HepG2 (cell line): ENCODE measurements at regions not wholly inside any gene's neighbourhood (a gene's known extent, or its start where the extent isn't known, plus 50 kb on each side); places are given as distances from the start of the nearest gene placed in this dataset.

ENCODE experiments used
- ATAC-seq: fragments of 200-7000 bp; cut with Tn5 transposase; 3 replicates; pipeline ENCODE4 v1.9.1; 2020; ENCODE audit warnings: mild to moderate bottlenecking, moderate library complexity
- BruUV-seq: library from RNA; stranded (reverse); fragments of 400-500 nt; replicated peaks from 2 replicates; lab custom pipeline; 2021; lab: Mats Ljungman, UMichigan
- CTCF ChIA-PET: fragments of 300-600 bp; formaldehyde crosslinking; extraction: SDS; loops from one replicate; lab custom pipeline; 2021; ENCODE audit warnings: low total read pairs, inconsistent platforms, low intra/inter-chr PET ratio; lab: Yijun Ruan, JAX
- POLR2A ChIA-PET: fragments of 350-600 bp; sonication (Branson Sonifier 250); formaldehyde crosslinking; loops from one replicate; lab custom pipeline; 2020; ENCODE audit warnings: antibody characterized with exemption, inconsistent platforms; lab: Yijun Ruan, JAX
- DNase-seq: peaks from one replicate; pipeline ENCODE4 v3.0.0-alpha.2; 2015; ENCODE audit warnings: low spot score
- FAIRE-seq: peaks from 3 replicates; lab custom pipeline; 2011; peaks lifted over from hg19 to GRCh38; lab: Jason Lieb, UNC
- H2AFZ ChIP-seq: one replicate; pipeline ENCODE4 v1.6.1; 2011; ENCODE audit warnings: low read length, inconsistent platforms
- H3K27ac ChIP-seq: fragments of 300-600 bp; 3 replicates; pipeline ENCODE4 v1.8.0; 2011; ENCODE audit warnings: mixed run types, mild to moderate bottlenecking, mixed read lengths, low read length, inconsistent platforms; ENCODE audit not compliant: insufficient read depth; ENCODE audit errors: extremely low read length
- H3K27me3 ChIP-seq, 2 experiments: fragments of 200-600 bp in 1 of 2; 2 replicates in 1 of 2; 3 replicates in 1 of 2; pipeline versions ENCODE4 v1.6.0 to v1.8.0; 2011; ENCODE audit warnings: low read length in 2 of 2, mild to moderate bottlenecking in 2 of 2, moderate library complexity in 2 of 2, inconsistent platforms in 1 of 2; ENCODE audit not compliant: insufficient read depth in 2 of 2, control insufficient read depth in 1 of 2
- H3K36me3 ChIP-seq, 2 experiments: fragments of 200-600 bp in 1 of 2; replicated peaks in 1 of 2; 2 replicates in 1 of 2; 3 replicates in 1 of 2; pipeline versions ENCODE4 v1.5.1 to v1.8.0; 2011; ENCODE audit warnings: low read length in 2 of 2, inconsistent platforms in 1 of 2; ENCODE audit not compliant: insufficient read depth in 2 of 2, control insufficient read depth in 1 of 2
- H3K4me1 ChIP-seq: 2 replicates; pipeline ENCODE4 v1.5.1; 2012; ENCODE audit warnings: low read length, inconsistent platforms; ENCODE audit not compliant: insufficient read depth
- H3K4me2 ChIP-seq: 2 replicates; pipeline ENCODE4 v1.6.0; 2011; ENCODE audit warnings: low read depth, low read length, inconsistent platforms
- H3K4me3 ChIP-seq, 3 experiments: fragments of 200-600 bp in 1 of 3; sonication (generic), shearing (Covaris generic) in 1 of 3; replicated peaks in 1 of 3; 2 replicates each; pipeline ENCODE4 v1.5.1; 2011 to 2016; ENCODE audit warnings: low read length in 3 of 3, inconsistent platforms in 2 of 3, low read depth in 2 of 3, mild to moderate bottlenecking in 2 of 3, control low read depth in 1 of 3, mixed read lengths in 1 of 3; ENCODE audit not compliant: insufficient read depth in 1 of 3
- H3K79me2 ChIP-seq: one replicate; pipeline ENCODE4 v1.6.1; 2011; ENCODE audit warnings: low read length, inconsistent platforms; ENCODE audit not compliant: insufficient read depth
- H3K9ac ChIP-seq: 2 replicates; pipeline ENCODE4 v1.6.0; 2011; ENCODE audit warnings: mild to moderate bottlenecking, low read depth, low read length, inconsistent platforms; ENCODE audit not compliant: insufficient read depth
- H3K9me3 ChIP-seq: 2 replicates; pipeline ENCODE4 v1.5.1; 2012; ENCODE audit warnings: mild to moderate bottlenecking, low read length
- H4K20me1 ChIP-seq: 2 replicates; pipeline ENCODE4 v1.6.0; 2011; ENCODE audit warnings: inconsistent platforms, mild to moderate bottlenecking, low read length, moderate library complexity; ENCODE audit not compliant: insufficient read depth
- ATAD3A ChIP-seq: sonication (generic); formaldehyde crosslinking; IDR thresholded peaks from 2 replicates; pipeline ENCODE4 v1.4.0; 2020; ENCODE audit warnings: missing genetic modification reagents
- HHEX ChIP-seq: IDR thresholded peaks from 2 replicates; pipeline ENCODE4 v1.6.1; 2016; ENCODE audit warnings: control low read depth
- POLR2G ChIP-seq: fragments of 200-400 bp; formaldehyde crosslinking; IDR thresholded peaks from 2 replicates; pipeline ENCODE4 v1.6.1; 2018; ENCODE audit warnings: mild to moderate bottlenecking, low read depth, low read length, moderate library complexity
- PRPF4 ChIP-seq: fragments of 200-400 bp; formaldehyde crosslinking; IDR thresholded peaks from 2 replicates; pipeline ENCODE4 v1.6.1; 2016; ENCODE audit warnings: low read length, low read depth; ENCODE audit not compliant: poor library complexity, severe bottlenecking
- SALL2 ChIP-seq: sonication (generic); formaldehyde crosslinking; IDR thresholded peaks from 2 replicates; pipeline ENCODE4 v1.8.1; 2023; ENCODE audit warnings: mild to moderate bottlenecking, missing genetic modification reagents, inconsistent platforms
- STAG1 ChIP-seq: sonication (generic); formaldehyde crosslinking; IDR thresholded peaks from 2 replicates; pipeline ENCODE4 v1.4.0; 2020; ENCODE audit warnings: missing genetic modification reagents
- ZFP41 ChIP-seq: sonication (generic); formaldehyde crosslinking; IDR thresholded peaks from 2 replicates; pipeline ENCODE4 v1.4.0; 2020; ENCODE audit warnings: mild to moderate bottlenecking, missing genetic modification reagents, borderline replicate concordance
- ZKSCAN5 ChIP-seq: sonication (generic); formaldehyde crosslinking; IDR thresholded peaks from 2 replicates; pipeline ENCODE4 v1.5.1; 2020; ENCODE audit warnings: mild to moderate bottlenecking, missing genetic modification reagents
- ZNF496 ChIP-seq: sonication (generic); formaldehyde crosslinking; IDR thresholded peaks from 2 replicates; pipeline ENCODE4 v1.8.1; 2023; ENCODE audit warnings: mild to moderate bottlenecking, moderate library complexity, missing genetic modification reagents; ENCODE audit not compliant: insufficient replicate concordance
- ZNF615 ChIP-seq: sonication (generic); formaldehyde crosslinking; IDR thresholded peaks from 2 replicates; pipeline ENCODE4 v1.5.0; 2020; ENCODE audit warnings: mild to moderate bottlenecking, missing genetic modification reagents, borderline replicate concordance
- ZNF777 ChIP-seq: sonication (generic); formaldehyde crosslinking; IDR thresholded peaks from 2 replicates; pipeline ENCODE4 v1.4.0; 2020; ENCODE audit warnings: missing genetic modification reagents
- in situ Hi-C: cut with HindIII; loops from 2 replicates; pipeline ENCODE4 v1.10.0; 2017; ENCODE audit warnings: low pct_unique_long_range_greater_than_20kb; ENCODE audit not compliant: extremely low pct_ligation_motif_present
- intact Hi-C: fragments of 100-400 bp; cut with micrococcal nuclease; formaldehyde crosslinking; loops from one replicate; pipeline ENCODE4 v1.10.0; 2022; ENCODE audit not compliant: unreplicated experiment
- TF ChIP-seq, protein P1 (sequence below): IDR thresholded peaks from 2 replicates; pipeline ENCODE4 v1.6.1; 2016; ENCODE audit warnings: mild to moderate bottlenecking
- TF ChIP-seq, protein P2 (sequence below): sonication (generic); formaldehyde crosslinking; IDR thresholded peaks from 2 replicates; pipeline ENCODE4 v1.4.0; 2020; ENCODE audit warnings: missing genetic modification reagents
- TF ChIP-seq, protein P3 (sequence below): sonication (generic); formaldehyde crosslinking; IDR thresholded peaks from 2 replicates; pipeline ENCODE4 v1.4.0; 2020; ENCODE audit warnings: missing genetic modification reagents, borderline replicate concordance

GRCh38 chr11:93256623-93257022, 58.8 kb upstream of the SLC36A4 start:
- Histone ChIP-seq H3K4me1 (no peaks in the 10 kb centered on the region), H3K4me3 (no peak overlapping the region), H3K27ac (no peak overlapping the region), H3K27me3 (no peaks in the 10 kb centered on the region), H2AFZ (no peak overlapping the region), H3K79me2 (no peaks in the 10 kb centered on the region), H3K9ac (no peak overlapping the region), H3K36me3 (no peaks in the 10 kb centered on the region), H4K20me1 (no peaks in the 10 kb centered on the region), H3K9me3 (no peaks in the 10 kb centered on the region), H3K4me2 (no peak overlapping the region)
- TF ChIP-seq ZFP41 (CRISPR knock-in tag) (no peak), STAG1 (CRISPR knock-in tag) (no peak), PRPF4 (no peak), SALL2 (CRISPR knock-in tag) (no peak), POLR2G (no peak), ZNF496 (CRISPR knock-in tag) (no peak), HHEX (CRISPR knock-in tag) (no peak), ATAD3A (no peak), ZNF615 (CRISPR knock-in tag) (no peak), ZNF777 (CRISPR knock-in tag) (no peak), ZKSCAN5 (CRISPR knock-in tag) (no peak)
- TF ChIP-seq, protein P1, sequence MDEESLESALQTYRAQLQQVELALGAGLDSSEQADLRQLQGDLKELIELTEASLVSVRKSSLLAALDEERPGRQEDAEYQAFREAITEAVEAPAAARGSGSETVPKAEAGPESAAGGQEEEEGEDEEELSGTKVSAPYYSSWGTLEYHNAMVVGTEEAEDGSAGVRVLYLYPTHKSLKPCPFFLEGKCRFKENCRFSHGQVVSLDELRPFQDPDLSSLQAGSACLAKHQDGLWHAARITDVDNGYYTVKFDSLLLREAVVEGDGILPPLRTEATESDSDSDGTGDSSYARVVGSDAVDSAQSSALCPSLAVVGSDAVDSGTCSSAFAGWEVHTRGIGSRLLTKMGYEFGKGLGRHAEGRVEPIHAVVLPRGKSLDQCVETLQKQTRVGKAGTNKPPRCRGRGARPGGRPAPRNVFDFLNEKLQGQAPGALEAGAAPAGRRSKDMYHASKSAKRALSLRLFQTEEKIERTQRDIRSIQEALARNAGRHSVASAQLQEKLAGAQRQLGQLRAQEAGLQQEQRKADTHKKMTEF (CRISPR knock-in tag): no peak
- TF ChIP-seq, protein P2, sequence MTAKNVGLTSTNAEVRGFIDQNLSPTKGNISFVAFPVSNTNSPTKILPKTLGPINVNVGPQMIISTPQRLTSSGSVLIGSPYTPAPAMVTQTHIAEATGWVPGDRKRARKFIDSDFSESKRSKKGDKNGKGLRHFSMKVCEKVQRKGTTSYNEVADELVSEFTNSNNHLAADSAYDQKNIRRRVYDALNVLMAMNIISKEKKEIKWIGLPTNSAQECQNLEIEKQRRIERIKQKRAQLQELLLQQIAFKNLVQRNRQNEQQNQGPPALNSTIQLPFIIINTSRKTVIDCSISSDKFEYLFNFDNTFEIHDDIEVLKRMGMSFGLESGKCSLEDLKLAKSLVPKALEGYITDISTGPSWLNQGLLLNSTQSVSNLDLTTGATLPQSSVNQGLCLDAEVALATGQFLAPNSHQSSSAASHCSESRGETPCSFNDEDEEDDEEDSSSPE (CRISPR knock-in tag): no peak
- TF ChIP-seq, protein P3, sequence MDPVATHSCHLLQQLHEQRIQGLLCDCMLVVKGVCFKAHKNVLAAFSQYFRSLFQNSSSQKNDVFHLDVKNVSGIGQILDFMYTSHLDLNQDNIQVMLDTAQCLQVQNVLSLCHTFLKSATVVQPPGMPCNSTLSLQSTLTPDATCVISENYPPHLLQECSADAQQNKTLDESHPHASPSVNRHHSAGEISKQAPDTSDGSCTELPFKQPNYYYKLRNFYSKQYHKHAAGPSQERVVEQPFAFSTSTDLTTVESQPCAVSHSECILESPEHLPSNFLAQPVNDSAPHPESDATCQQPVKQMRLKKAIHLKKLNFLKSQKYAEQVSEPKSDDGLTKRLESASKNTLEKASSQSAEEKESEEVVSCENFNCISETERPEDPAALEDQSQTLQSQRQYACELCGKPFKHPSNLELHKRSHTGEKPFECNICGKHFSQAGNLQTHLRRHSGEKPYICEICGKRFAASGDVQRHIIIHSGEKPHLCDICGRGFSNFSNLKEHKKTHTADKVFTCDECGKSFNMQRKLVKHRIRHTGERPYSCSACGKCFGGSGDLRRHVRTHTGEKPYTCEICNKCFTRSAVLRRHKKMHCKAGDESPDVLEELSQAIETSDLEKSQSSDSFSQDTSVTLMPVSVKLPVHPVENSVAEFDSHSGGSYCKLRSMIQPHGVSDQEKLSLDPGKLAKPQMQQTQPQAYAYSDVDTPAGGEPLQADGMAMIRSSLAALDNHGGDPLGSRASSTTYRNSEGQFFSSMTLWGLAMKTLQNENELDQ: no peak
- ATAC-seq (no peak), DNase-seq (no peak), FAIRE-seq (no peak)
- CTCF ChIA-PET: no interaction called here
- POLR2A ChIA-PET: no interaction called here
- no TSS peak for BruUV-seq
- in situ Hi-C loops: no loop called here
- intact Hi-C loops: no loop called here
